GM23248 (cell line): ENCODE measurements at regions not wholly inside any gene's neighbourhood (a gene's known extent, or its start where the extent isn't known, plus 50 kb on each side); places are given as distances from the start of the nearest gene placed in this dataset.

Experiments used
- EZH2 ChIP-seq: fragments of 200-600 bp; sonication (generic); IDR thresholded peaks from 2 replicates; pipeline ENCODE4 v1.6.1; 2018; ENCODE audit warnings: antibody characterized with exemption, mild to moderate bottlenecking; ENCODE audit not compliant: insufficient read depth, poor library complexity, severe bottlenecking
- EZH2phosphoT487 ChIP-seq: fragments of 200-600 bp; sonication (generic); IDR thresholded peaks from 2 replicates; pipeline ENCODE4 v1.6.1; 2018; ENCODE audit warnings: antibody characterized with exemption, moderate library complexity, mild to moderate bottlenecking, low read depth; ENCODE audit not compliant: insufficient read depth

- no peak for TF ChIP-seq EZH2
- TF ChIP-seq EZH2phosphoT487, result no peak
These were observed 291.1 kb downstream of the ZNF248 start for GRCh38 chr10:37566332-37566731.
